ENCODE measurements at regions not wholly inside any gene's neighbourhood (a gene's known extent, or its start where the extent isn't known, plus 50 kb on each side); places are given as distances from the start of the nearest gene placed in this dataset.

DNA sequence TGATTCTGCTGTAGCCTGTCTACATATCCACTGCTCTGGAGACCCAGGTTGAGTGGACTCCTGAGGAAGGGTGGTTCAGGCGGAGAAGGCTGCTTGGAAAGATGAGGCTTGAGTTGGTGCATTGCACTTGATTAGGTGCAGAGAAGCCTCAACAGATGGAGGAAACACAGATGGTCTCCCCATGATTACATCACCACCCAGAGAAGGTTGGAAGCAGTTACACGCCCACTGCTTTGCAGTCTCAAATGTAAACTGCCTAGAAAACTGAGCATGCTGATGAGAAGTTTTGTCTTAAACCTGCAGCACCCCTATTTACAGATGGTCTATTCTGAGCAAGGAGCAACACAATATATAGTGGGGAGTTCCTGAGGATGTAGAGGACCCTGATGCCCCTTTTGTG, 266.6 kb downstream of the PIK3R1 start:
- Histone ChIP-seq H4K20me1 (replicated peaks; ENCODE audit: insufficient read depth) (no peaks in the 10 kb centered on the region), H3K4me1 (ENCODE audit: insufficient read depth) (no peaks in the 10 kb centered on the region), H3K27me3 (ENCODE audit: insufficient read depth) (no peaks in the 10 kb centered on the region), H3K9me2 (ENCODE audit: insufficient read depth) (peaks cover 21% of the 10 kb centered on the region), H3K4me3 (no peak overlapping the region), H3F3A (replicated peaks; ENCODE audit: low read depth) (no peaks in the 10 kb centered on the region), H3K79me2 (replicated peaks; ENCODE audit: insufficient read depth) (no peaks in the 10 kb centered on the region), H3K27ac (ENCODE audit: low read depth) (no peak overlapping the region), H2AFZ (no peak overlapping the region), H3K4me2 (no peak overlapping the region), H3K36me3 (ENCODE audit: insufficient read depth) (no peaks in the 10 kb centered on the region; the same call in 1 of the 2 replicates)
- Mint-ChIP-seq H3K4me3 (no peak overlapping the region), H3K4me1 (no peaks in the 10 kb centered on the region), H3K27me3 (ENCODE audit: insufficient read depth, low read depth, poor library complexity) (peaks cover 7% of the 10 kb centered on the region), H3K27ac (no peak overlapping the region), H3K9me3 (0 out of 3 replicates have a peak, but pooled peaks cover 1% of the 10 kb centered on the region), H3K36me3 (ENCODE audit: low read depth) (peaks cover 5% of the 10 kb centered on the region; the same call in 1 of the 3 replicates)
- ATAC-seq: no peak
- DNase-seq (ENCODE audit: low spot score): no peak
- no peak for TF ChIP-seq STAT1 (IDR thresholded peaks at IDR 0.05; ENCODE audit: unreplicated experiment)
- no peak for TF ChIP-seq ETS1 (IDR thresholded peaks at IDR 0.05)
- TF ChIP-seq ZNF462 (CRISPR knock-in tag; IDR thresholded peaks at IDR 0.05): no peak

- Mint-ChIP-seq H3K4me3 (no peak overlapping the region), H3K27ac (no peak overlapping the region), H3K9me3 (peaks cover 12% of the 10 kb centered on the region; the same call in 2 of the 3 replicates), H3K36me3 (ENCODE audit: low read depth) (peaks cover 16% of the 10 kb centered on the region; the same call in 2 of the 3 replicates), H3K4me1 (no peaks in the 10 kb centered on the region), H3K27me3 (ENCODE audit: insufficient read depth, low read depth, poor library complexity) (peaks cover 5% of the 10 kb centered on the region)
- Histone ChIP-seq H3K79me2 (replicated peaks; ENCODE audit: insufficient read depth) (no peaks in the 10 kb centered on the region), H3K27me3 (ENCODE audit: insufficient read depth) (no peaks in the 10 kb centered on the region), H3K4me3 (no peak overlapping the region), H3K27ac (ENCODE audit: low read depth) (no peak overlapping the region), H3K4me1 (ENCODE audit: insufficient read depth) (no peaks in the 10 kb centered on the region), H3K9me2 (ENCODE audit: insufficient read depth) (peaks cover 20% of the 10 kb centered on the region), H4K20me1 (replicated peaks; ENCODE audit: insufficient read depth) (no peaks in the 10 kb centered on the region), H2AFZ (no peak overlapping the region), H3K36me3 (ENCODE audit: insufficient read depth) (peaks cover 6% of the 10 kb centered on the region; the same call in 1 of the 2 replicates), H3K4me2 (no peak overlapping the region), H3F3A (replicated peaks; ENCODE audit: low read depth) (no peaks in the 10 kb centered on the region)
- ATAC-seq (no peak), DNase-seq (ENCODE audit: low spot score) (no peak)
- TF ChIP-seq ZNF462 (CRISPR knock-in tag; IDR thresholded peaks at IDR 0.05): no peak
Observed at GRCh38 chr5:68484307-68485068, 268.9 kb downstream of the PIK3R1 start.

All from GM23338 (cell line).